GM12872 (cell line): ENCODE measurements at regions not wholly inside any gene's neighbourhood (a gene's known extent, or its start where the extent isn't known, plus 50 kb on each side); places are given as distances from the start of the nearest gene placed in this dataset.
A peak's percentile ranks its signal among the peaks of the same experiment; 100 is the strongest.

Experiments
- TF ChIP-seq, protein P1 (sequence below): IDR thresholded peaks from 3 replicates; pipeline ENCODE4 v1.5.1; 2011; ENCODE audit warnings: low read depth, mild to moderate bottlenecking, low read length, moderate library complexity; ENCODE audit not compliant: insufficient read depth

- TF ChIP-seq, protein P1, sequence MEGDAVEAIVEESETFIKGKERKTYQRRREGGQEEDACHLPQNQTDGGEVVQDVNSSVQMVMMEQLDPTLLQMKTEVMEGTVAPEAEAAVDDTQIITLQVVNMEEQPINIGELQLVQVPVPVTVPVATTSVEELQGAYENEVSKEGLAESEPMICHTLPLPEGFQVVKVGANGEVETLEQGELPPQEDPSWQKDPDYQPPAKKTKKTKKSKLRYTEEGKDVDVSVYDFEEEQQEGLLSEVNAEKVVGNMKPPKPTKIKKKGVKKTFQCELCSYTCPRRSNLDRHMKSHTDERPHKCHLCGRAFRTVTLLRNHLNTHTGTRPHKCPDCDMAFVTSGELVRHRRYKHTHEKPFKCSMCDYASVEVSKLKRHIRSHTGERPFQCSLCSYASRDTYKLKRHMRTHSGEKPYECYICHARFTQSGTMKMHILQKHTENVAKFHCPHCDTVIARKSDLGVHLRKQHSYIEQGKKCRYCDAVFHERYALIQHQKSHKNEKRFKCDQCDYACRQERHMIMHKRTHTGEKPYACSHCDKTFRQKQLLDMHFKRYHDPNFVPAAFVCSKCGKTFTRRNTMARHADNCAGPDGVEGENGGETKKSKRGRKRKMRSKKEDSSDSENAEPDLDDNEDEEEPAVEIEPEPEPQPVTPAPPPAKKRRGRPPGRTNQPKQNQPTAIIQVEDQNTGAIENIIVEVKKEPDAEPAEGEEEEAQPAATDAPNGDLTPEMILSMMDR, result peak; percentile 70
Observed at GRCh38 chr4:120977435-120977997, 55.0 kb upstream of the PRDM5 start.

- TF ChIP-seq, protein P1, result no peak
Observed at GRCh38 chr4:120973207-120973606, 50.7 kb upstream of the PRDM5 start.
